Calu3 (cell line): ENCODE measurements at regions not wholly inside any gene's neighbourhood (a gene's known extent, or its start where the extent isn't known, plus 50 kb on each side); places are given as distances from the start of the nearest gene placed in this dataset.

Experiments used
- BruUV-seq: library from RNA; stranded (reverse); fragments of 400-500 nt; replicated peaks from 2 replicates; lab custom pipeline; 2021; lab: Mats Ljungman, UMichigan
- CTCF ChIA-PET: fragments of 300-600 bp; sonication (Branson Sonifier 250); formaldehyde crosslinking; loops from one replicate; lab custom pipeline; 2022; ENCODE audit warnings: antibody characterized with exemption; lab: Charles Lee
- DNase-seq: peaks from one replicate; pipeline ENCODE4 v3.0.0; 2022
- H3K27ac Mint-ChIP-seq: one replicate; pipeline ENCODE4 v1.8.0; 2022; ENCODE audit warnings: mixed read lengths; ENCODE audit not compliant: unreplicated experiment
- H3K27me3 Mint-ChIP-seq: one replicate; pipeline ENCODE4 v1.8.0; 2022; ENCODE audit warnings: mixed read lengths; ENCODE audit not compliant: unreplicated experiment
- H3K36me3 Mint-ChIP-seq: one replicate; pipeline ENCODE4 v1.8.0; 2022; ENCODE audit warnings: mild to moderate bottlenecking, moderate library complexity, mixed read lengths; ENCODE audit not compliant: insufficient read depth, unreplicated experiment
- H3K4me1 Mint-ChIP-seq: one replicate; pipeline ENCODE4 v1.8.0; 2022; ENCODE audit warnings: mild to moderate bottlenecking, low read depth, mixed read lengths; ENCODE audit not compliant: unreplicated experiment
- H3K4me3 Mint-ChIP-seq: one replicate; pipeline ENCODE4 v1.8.0; 2022; ENCODE audit warnings: mild to moderate bottlenecking, low read depth, moderate library complexity, mixed read lengths; ENCODE audit not compliant: unreplicated experiment
- H3K9me3 Mint-ChIP-seq: one replicate; pipeline ENCODE4 v1.8.0; 2022; ENCODE audit warnings: low read depth, mixed read lengths; ENCODE audit not compliant: unreplicated experiment
- CTCF ChIP-seq: fragments of 200-600 bp; IDR thresholded peaks from one replicate; pipeline ENCODE4 v1.8.0; 2022; ENCODE audit warnings: antibody characterized with exemption; ENCODE audit not compliant: unreplicated experiment
- intact Hi-C: fragments of 100-400 bp; cut with micrococcal nuclease; formaldehyde crosslinking; loops from one replicate; pipeline ENCODE4 v1.10.0; 2022; ENCODE audit not compliant: unreplicated experiment

GRCh38 chr4:95602872-95603271 lies 54.1 kb upstream of the UNC5C start:
- Mint-ChIP-seq H3K36me3 (no peaks in the 10 kb centered on the region), H3K4me3 (no peak overlapping the region), H3K27me3 (no peaks in the 10 kb centered on the region), H3K9me3 (no peaks in the 10 kb centered on the region), H3K27ac (no peak overlapping the region), H3K4me1 (peaks cover 7% of the 10 kb centered on the region)
- no peak for TF ChIP-seq CTCF
- no TSS peak for BruUV-seq
- intact Hi-C loops = no loop called here
- CTCF ChIA-PET = no interaction called here
- DNase-seq = no peak

GRCh38 chr4:95601356-95601755 lies 52.6 kb upstream of the UNC5C start:
- no peak overlapping the region for H3K4me3 Mint-ChIP-seq
- BruUV-seq = no TSS peak
- H3K4me1 Mint-ChIP-seq = no peaks in the 10 kb centered on the region
- H3K9me3 Mint-ChIP-seq = no peaks in the 10 kb centered on the region
- no peak for DNase-seq
- H3K36me3 Mint-ChIP-seq = no peaks in the 10 kb centered on the region
- no peaks in the 10 kb centered on the region for H3K27me3 Mint-ChIP-seq
- CTCF ChIA-PET = no interaction called here
- no peak overlapping the region for H3K27ac Mint-ChIP-seq
- intact Hi-C loops = no loop called here
- TF ChIP-seq CTCF = no peak

GRCh38 chr4:95599777-95600400 lies 51.1 kb upstream of the UNC5C start:
- TF ChIP-seq CTCF = no peak
- H3K27me3 Mint-ChIP-seq = no peaks in the 10 kb centered on the region
- no peaks in the 10 kb centered on the region for H3K36me3 Mint-ChIP-seq
- H3K4me1 Mint-ChIP-seq = no peaks in the 10 kb centered on the region
- intact Hi-C loops = no loop called here
- DNase-seq = no peak
- no peaks in the 10 kb centered on the region for H3K9me3 Mint-ChIP-seq
- CTCF ChIA-PET = no interaction called here
- no TSS peak for BruUV-seq
- no peak overlapping the region for H3K4me3 Mint-ChIP-seq
- no peak overlapping the region for H3K27ac Mint-ChIP-seq
